Stomach (tissue), 8 donors: ENCODE measurements at regions not wholly inside any gene's neighbourhood (a gene's known extent, or its start where the extent isn't known, plus 50 kb on each side); places are given as distances from the start of the nearest gene placed in this dataset.
A peak's percentile ranks its signal among the peaks of the same experiment; 100 is the strongest.

Source experiments
- DNase-seq, 2 donors: peaks; one replicate each; pipeline versions ENCODE4 v3.0.0 to v3.0.0-alpha.2; 2013 to 2019
- H3K27ac ChIP-seq, 5 donors: fragments of 200-600 bp in 4 of 5; sonication (generic) in 4 of 5; one replicate each; pipeline ENCODE4 v1.5.1; 2013 to 2019; ENCODE audit warnings: mild to moderate bottlenecking in 1 of 5, moderate library complexity in 1 of 5
- H3K27me3 ChIP-seq, 3 donors: fragments of 200-600 bp; sonication (generic); one replicate each; pipeline ENCODE4 v1.5.1; 2017 to 2019; ENCODE audit warnings: mixed run types in 1 of 3
- H3K36me3 ChIP-seq, 4 donors: fragments of 200-600 bp; sonication (generic); 1 replicate in 3 of 4; 2 replicates in 1 of 4; pipeline ENCODE4 v1.5.1; 2016 to 2019
- H3K4me1 ChIP-seq, 4 donors: fragments of 200-600 bp; sonication (generic); one replicate each; pipeline ENCODE4 v1.5.1; 2016 to 2019
- H3K4me3 ChIP-seq, 4 donors: fragments of 200-600 bp; sonication (generic) in 3 of 4; one replicate each; pipeline ENCODE4 v1.5.1; 2016 to 2019; ENCODE audit warnings: mild to moderate bottlenecking in 1 of 4
- H3K9me3 ChIP-seq, 4 donors: fragments of 200-600 bp; sonication (generic); one replicate each; pipeline ENCODE4 v1.5.1; 2016 to 2019
- CTCF ChIP-seq, 7 experiments: fragments of 450-650 bp in 4 of 7; fragments of 200-600 bp in 3 of 7; sonication (generic) in 3 of 7; IDR thresholded peaks; one replicate each; pipeline ENCODE4 v1.5.1; 2016 to 2019; ENCODE audit warnings: antibody characterized with exemption in 7 of 7, control low read depth in 2 of 7, mild to moderate bottlenecking in 1 of 7
- EP300 ChIP-seq: sonication (generic); formaldehyde crosslinking; IDR thresholded peaks from one replicate; pipeline ENCODE4 v1.6.1; 2017; ENCODE audit warnings: antibody characterized with exemption
- POLR2A ChIP-seq, 4 donors: fragments of 450-650 bp; IDR thresholded peaks; one replicate each; pipeline ENCODE4 v1.6.1; 2016; ENCODE audit warnings: antibody characterized with exemption in 4 of 4, control low read depth in 2 of 4, mild to moderate bottlenecking in 1 of 4, moderate library complexity in 1 of 4
- POLR2AphosphoS5 ChIP-seq, 3 donors: sonication (generic); formaldehyde crosslinking; IDR thresholded peaks; one replicate each; pipeline ENCODE4 v1.6.1; 2016; ENCODE audit warnings: antibody characterized with exemption in 3 of 3
- WGBS, 5 donors: extraction: QIAGEN DNeasy Blood & Tissue Kit in 3 of 5; methylation state at CpG; one replicate each; pipeline versions ENCODE4 v1.1.5 to v1.1.7; 2013 to 2018; 5-methylcytosine and 5-hydroxymethylcytosine counted together
- intact Hi-C: fragments of 100-400 bp; cut with DNase I; formaldehyde crosslinking; loops from one replicate; pipeline ENCODE4 v1.15.1; 2023; ENCODE audit warnings: low total_unique reads
- donor health status: healthy with polysubstance abuse.
- donor health status: Bipolar disorder and iron deficiency.
- donor health status: healthy.

- no peak for TF ChIP-seq CTCF (IDR thresholded peaks at IDR 0.05)
- no peak for TF ChIP-seq POLR2A (IDR thresholded peaks at IDR 0.05)
- TF ChIP-seq POLR2AphosphoS5 (IDR thresholded peaks at IDR 0.05): no peak
- TF ChIP-seq EP300: no peak
- Histone ChIP-seq H3K27me3 (no peaks in the 10 kb centered on the region), H3K4me1 (peaks cover 30 to 74% (median 36%) of the 10 kb centered on the region in 4 donors), H3K9me3 (no peaks in the 10 kb centered on the region), H3K36me3 (no peaks in the 10 kb centered on the region), H3K27ac (peak overlapping the region; percentile 53 to 89 (median 82)), H3K4me3 (no peak overlapping the region)
- DNase-seq: no peak
- WGBS, 5 donors: 83 to 96% (median 90%) methylated on average over 4 to 5 of the region's 5 CpGs
- intact Hi-C loops: no loop called here
These were observed 70.0 kb upstream of the SLC6A6 start for GRCh38 chr3:14332392-14332791.

GRCh38 chr3:14333215-14333614 is 69.2 kb upstream of the SLC6A6 start:
- 69 to 78% (median 74%) methylated on average over 1 of the region's 1 CpG for WGBS, 5 donors
- Histone ChIP-seq H3K9me3 (no peaks in the 10 kb centered on the region), H3K27me3 (no peaks in the 10 kb centered on the region), H3K4me3 (no peak overlapping the region), H3K27ac (peak overlapping the region; percentile 72 to 89 (median 82)), H3K36me3 (no peaks in the 10 kb centered on the region), H3K4me1 (peaks cover 33 to 77% (median 40%) of the 10 kb centered on the region in 4 donors)
- intact Hi-C loops: no loop called here
- no peak for TF ChIP-seq POLR2A (IDR thresholded peaks at IDR 0.05)
- TF ChIP-seq EP300: no peak
- no peak for TF ChIP-seq CTCF (IDR thresholded peaks at IDR 0.05)
- no peak for TF ChIP-seq POLR2AphosphoS5 (IDR thresholded peaks at IDR 0.05)
- DNase-seq: no peak

DNA sequence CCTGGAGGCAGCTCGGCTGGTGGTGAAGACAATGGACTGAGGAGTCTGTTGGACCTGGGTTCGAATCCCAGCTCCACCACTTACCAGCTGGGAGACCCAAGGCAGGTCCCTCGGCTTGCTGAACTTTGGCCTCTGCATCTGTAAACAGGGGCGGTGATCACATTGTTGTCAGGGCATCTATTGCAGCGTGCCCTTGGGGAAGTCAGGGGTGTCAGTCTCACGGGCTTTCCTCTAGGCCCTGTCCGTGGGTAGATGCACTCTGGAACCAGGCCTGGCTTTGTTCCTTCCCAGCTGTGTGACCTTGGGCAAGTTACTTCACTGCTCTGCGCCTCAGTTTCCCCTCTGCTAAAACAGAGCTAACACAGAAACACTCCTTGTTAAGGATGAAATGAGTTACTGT is 68.8 kb upstream of the SLC6A6 start:
- WGBS, 5 donors: 50 to 85% (median 70%) methylated on average over 6 to 8 of the region's 8 CpGs
- no peak for DNase-seq
- Histone ChIP-seq H3K4me1 (peaks cover 33 to 77% (median 40%) of the 10 kb centered on the region in 4 donors), H3K36me3 (no peaks in the 10 kb centered on the region), H3K27me3 (no peaks in the 10 kb centered on the region), H3K4me3 (no peak overlapping the region), H3K9me3 (no peaks in the 10 kb centered on the region), H3K27ac (peak overlapping the region; percentile 72 to 89 (median 82))
- intact Hi-C loops: no loop called here
- TF ChIP-seq POLR2A (IDR thresholded peaks at IDR 0.05) (no peak), EP300 (no peak), CTCF (IDR thresholded peaks at IDR 0.05) (no peak), POLR2AphosphoS5 (IDR thresholded peaks at IDR 0.05) (no peak)

- H3K27ac ChIP-seq: peak overlapping the region; percentile 72 to 90 (median 83)
These were observed 68.3 kb upstream of the SLC6A6 start for GRCh38 chr3:14334136-14334535.

More at GRCh38 chr3:14334136-14334535, 68.3 kb upstream of the SLC6A6 start:
- Histone ChIP-seq H3K9me3 (no peaks in the 10 kb centered on the region), H3K27me3 (no peaks in the 10 kb centered on the region), H3K4me3 (no peak overlapping the region), H3K4me1 (peaks cover 33 to 73% (median 40%) of the 10 kb centered on the region in 4 donors), H3K36me3 (no peaks in the 10 kb centered on the region)
- 30 to 47% (median 31%) methylated on average over 4 of the region's 4 CpGs for WGBS, 5 donors
- TF ChIP-seq EP300 (no peak), POLR2AphosphoS5 (IDR thresholded peaks at IDR 0.05) (peak in 1 of 3 donors; percentile 24), POLR2A (IDR thresholded peaks at IDR 0.05) (no peak), CTCF (IDR thresholded peaks at IDR 0.05) (no peak)
- intact Hi-C loops: no loop called here
- peak; percentile 44 to 79 for DNase-seq
